ENCODE measurements at regions not wholly inside any gene's neighbourhood (a gene's known extent, or its start where the extent isn't known, plus 50 kb on each side); places are given as distances from the start of the nearest gene placed in this dataset.
A peak's percentile ranks its signal among the peaks of the same experiment; 100 is the strongest.

GRCh38 chr21:31471865-31472264 lies 127.8 kb upstream of the TIAM1 start:
- no peak for ATAC-seq
- no peak for DNase-seq
- no peaks in the 10 kb centered on the region for H3K9me3 ChIP-seq (ENCODE audit: control insufficient read depth in 2 of 3, low read length in 3 of 3)
- CTCF ChIA-PET, result no interaction called here
- H3K27me3 Mint-ChIP-seq, result no peaks in the 10 kb centered on the region
- H3K4me3 ChIP-seq (ENCODE audit: low read length), result no peak overlapping the region
- peak overlapping the region in 1 of 9 donors; percentile 19 for H3K27ac Mint-ChIP-seq
- peaks cover 0 to 1% (median 0%) of the 10 kb centered on the region in 11 donors for H3K9me3 Mint-ChIP-seq
- H3K36me3 ChIP-seq (ENCODE audit: control insufficient read depth in 2 of 3, insufficient read depth in 3 of 3, low read length in 3 of 3), result no peaks in the 10 kb centered on the region
- H3K4me1 ChIP-seq (ENCODE audit: control insufficient read depth in 2 of 2, insufficient read depth in 2 of 2, low read length in 2 of 2), result no peaks in the 10 kb centered on the region
- no peaks in the 10 kb centered on the region for H3K27me3 ChIP-seq (ENCODE audit: control insufficient read depth in 2 of 2, insufficient read depth in 2 of 2, low read length in 2 of 2)
- intact Hi-C loops (cut with micrococcal nuclease), result no loop called here
- peaks cover 0 to 8% (median 0%) of the 10 kb centered on the region in 5 donors for H3K36me3 Mint-ChIP-seq
- no peak overlapping the region for H3K27ac ChIP-seq (ENCODE audit: low read depth, low read length)
- H3K4me1 Mint-ChIP-seq, result peaks cover 0 to 6% (median 0%) of the 10 kb centered on the region in 7 donors
- no peak overlapping the region for H3K4me3 Mint-ChIP-seq
- POLR2A ChIA-PET, result no interaction called here

- no peaks in the 10 kb centered on the region for H3K9me3 ChIP-seq (ENCODE audit: control insufficient read depth in 2 of 3, low read length in 3 of 3)
- H3K36me3 ChIP-seq (ENCODE audit: control insufficient read depth in 2 of 3, insufficient read depth in 3 of 3, low read length in 3 of 3), result no peaks in the 10 kb centered on the region
- POLR2A ChIA-PET, result no interaction called here
- Mint-ChIP-seq H3K4me3 (no peak overlapping the region), H3K4me1 (peaks cover 0 to 8% (median 0%) of the 10 kb centered on the region in 7 donors), H3K36me3 (peaks cover 0 to 3% (median 0%) of the 10 kb centered on the region in 5 donors), H3K27me3 (no peaks in the 10 kb centered on the region), H3K27ac (no peak overlapping the region), H3K9me3 (peaks cover 0 to 1% (median 0%) of the 10 kb centered on the region in 11 donors)
- no peaks in the 10 kb centered on the region for H3K27me3 ChIP-seq (ENCODE audit: control insufficient read depth in 2 of 2, insufficient read depth in 2 of 2, low read length in 2 of 2)
- DNase-seq (no peak), ATAC-seq (no peak)
- CTCF ChIA-PET, result no interaction called here
- intact Hi-C loops (cut with micrococcal nuclease), result no loop called here
- H3K27ac ChIP-seq (ENCODE audit: low read depth, low read length), result no peak overlapping the region
- H3K4me3 ChIP-seq (ENCODE audit: low read length), result no peak overlapping the region
- H3K4me1 ChIP-seq (ENCODE audit: control insufficient read depth in 2 of 2, insufficient read depth in 2 of 2, low read length in 2 of 2), result no peaks in the 10 kb centered on the region
Observed at GRCh38 chr21:31470896-31471694, 127.0 kb upstream of the TIAM1 start.

- intact Hi-C loops (cut with micrococcal nuclease), result no loop called here
- Histone ChIP-seq H3K36me3 (ENCODE audit: control insufficient read depth in 2 of 3, insufficient read depth in 3 of 3, low read length in 3 of 3) (no peaks in the 10 kb centered on the region), H3K27ac (ENCODE audit: low read depth, low read length) (no peak overlapping the region), H3K4me1 (ENCODE audit: control insufficient read depth in 2 of 2, insufficient read depth in 2 of 2, low read length in 2 of 2) (peaks cover 0 to 3% of the 10 kb centered on the region in 2 donors), H3K4me3 (ENCODE audit: low read length) (no peak overlapping the region), H3K9me3 (ENCODE audit: control insufficient read depth in 2 of 3, low read length in 3 of 3) (no peaks in the 10 kb centered on the region), H3K27me3 (ENCODE audit: control insufficient read depth in 2 of 2, insufficient read depth in 2 of 2, low read length in 2 of 2) (no peaks in the 10 kb centered on the region)
- DNase-seq, result peak in 6 of 9 donors; percentile 23 to 54 (median 36)
- peak; percentile 85 for ATAC-seq
- Mint-ChIP-seq H3K27me3 (peaks cover 0 to 12% (median 0%) of the 10 kb centered on the region in 5 donors), H3K4me1 (peaks cover 3 to 21% (median 16%) of the 10 kb centered on the region in 7 donors), H3K9me3 (no peaks in the 10 kb centered on the region), H3K27ac (peak overlapping the region in 5 of 9 donors; percentile 18 to 75 (median 62)), H3K4me3 (peak overlapping the region; percentile 11 to 77 (median 52)), H3K36me3 (peaks cover 0 to 9% (median 0%) of the 10 kb centered on the region in 5 donors)
- POLR2A ChIA-PET, result no interaction called here
- CTCF ChIA-PET, result no interaction called here
Observed at GRCh38 chr21:31460980-31461379, 116.9 kb upstream of the TIAM1 start.

- POLR2A ChIA-PET, result no interaction called here
- H3K36me3 ChIP-seq (ENCODE audit: control insufficient read depth in 2 of 3, insufficient read depth in 3 of 3, low read length in 3 of 3), result no peaks in the 10 kb centered on the region
- Mint-ChIP-seq H3K4me3 (no peak overlapping the region), H3K4me1 (peaks cover 4 to 21% (median 16%) of the 10 kb centered on the region in 7 donors), H3K27me3 (peaks cover 0 to 18% (median 0%) of the 10 kb centered on the region in 5 donors), H3K36me3 (peaks cover 0 to 9% (median 0%) of the 10 kb centered on the region in 5 donors), H3K27ac (no peak overlapping the region), H3K9me3 (no peaks in the 10 kb centered on the region)
- ATAC-seq (no peak), DNase-seq (no peak)
- no peaks in the 10 kb centered on the region for H3K9me3 ChIP-seq (ENCODE audit: control insufficient read depth in 2 of 3, low read length in 3 of 3)
- intact Hi-C loops (cut with micrococcal nuclease), result no loop called here
- H3K27me3 ChIP-seq (ENCODE audit: control insufficient read depth in 2 of 2, insufficient read depth in 2 of 2, low read length in 2 of 2), result no peaks in the 10 kb centered on the region
- peaks cover 0 to 3% of the 10 kb centered on the region in 2 donors for H3K4me1 ChIP-seq (ENCODE audit: control insufficient read depth in 2 of 2, insufficient read depth in 2 of 2, low read length in 2 of 2)
- H3K27ac ChIP-seq (ENCODE audit: low read depth, low read length), result no peak overlapping the region
- CTCF ChIA-PET, result no interaction called here
- no peak overlapping the region for H3K4me3 ChIP-seq (ENCODE audit: low read length)
Observed at GRCh38 chr21:31459457-31459856, 115.4 kb upstream of the TIAM1 start.

GRCh38 chr21:31457675-31458074 lies 113.6 kb upstream of the TIAM1 start:
- Histone ChIP-seq H3K27ac (ENCODE audit: low read depth, low read length) (no peak overlapping the region), H3K36me3 (ENCODE audit: control insufficient read depth in 2 of 3, insufficient read depth in 3 of 3, low read length in 3 of 3) (no peaks in the 10 kb centered on the region), H3K27me3 (ENCODE audit: control insufficient read depth in 2 of 2, insufficient read depth in 2 of 2, low read length in 2 of 2) (no peaks in the 10 kb centered on the region), H3K4me3 (ENCODE audit: low read length) (no peak overlapping the region), H3K4me1 (ENCODE audit: control insufficient read depth in 2 of 2, insufficient read depth in 2 of 2, low read length in 2 of 2) (peaks cover 0 to 3% of the 10 kb centered on the region in 2 donors), H3K9me3 (ENCODE audit: control insufficient read depth in 2 of 3, low read length in 3 of 3) (no peaks in the 10 kb centered on the region)
- ChIA-PET POLR2A (no interaction called here), CTCF (no interaction called here)
- H3K4me1 Mint-ChIP-seq, result peaks cover 4 to 21% (median 16%) of the 10 kb centered on the region in 7 donors
- H3K27me3 Mint-ChIP-seq, result peaks cover 0 to 21% (median 0%) of the 10 kb centered on the region in 5 donors
- peaks cover 0 to 7% (median 3%) of the 10 kb centered on the region in 11 donors for H3K9me3 Mint-ChIP-seq
- ATAC-seq (no peak), DNase-seq (no peak)
- no peak overlapping the region for H3K4me3 Mint-ChIP-seq
- intact Hi-C loops (cut with micrococcal nuclease), result no loop called here
- no peak overlapping the region for H3K27ac Mint-ChIP-seq
- peaks cover 0 to 15% (median 9%) of the 10 kb centered on the region in 5 donors for H3K36me3 Mint-ChIP-seq

- intact Hi-C loops (cut with micrococcal nuclease), result no loop called here
- H3K9me3 ChIP-seq (ENCODE audit: control insufficient read depth in 2 of 3, low read length in 3 of 3), result no peaks in the 10 kb centered on the region
- H3K27me3 ChIP-seq (ENCODE audit: control insufficient read depth in 2 of 2, insufficient read depth in 2 of 2, low read length in 2 of 2), result no peaks in the 10 kb centered on the region
- H3K27me3 Mint-ChIP-seq, result peaks cover 0 to 21% (median 0%) of the 10 kb centered on the region in 5 donors
- peaks cover 0 to 9% (median 3%) of the 10 kb centered on the region in 11 donors for H3K9me3 Mint-ChIP-seq
- H3K36me3 ChIP-seq (ENCODE audit: control insufficient read depth in 2 of 3, insufficient read depth in 3 of 3, low read length in 3 of 3), result no peaks in the 10 kb centered on the region
- H3K36me3 Mint-ChIP-seq, result peaks cover 0 to 19% (median 12%) of the 10 kb centered on the region in 5 donors
- ChIA-PET POLR2A (no interaction called here), CTCF (no interaction called here)
- H3K27ac ChIP-seq (ENCODE audit: low read depth, low read length), result no peak overlapping the region
- no peak overlapping the region for H3K4me3 Mint-ChIP-seq
- DNase-seq (no peak), ATAC-seq (no peak)
- no peak overlapping the region for H3K4me3 ChIP-seq (ENCODE audit: low read length)
- no peak overlapping the region for H3K27ac Mint-ChIP-seq
- H3K4me1 Mint-ChIP-seq, result peaks cover 8 to 23% (median 16%) of the 10 kb centered on the region in 7 donors
- peaks cover 0 to 3% of the 10 kb centered on the region in 2 donors for H3K4me1 ChIP-seq (ENCODE audit: control insufficient read depth in 2 of 2, insufficient read depth in 2 of 2, low read length in 2 of 2)
Observed at GRCh38 chr21:31456201-31456600, 112.1 kb upstream of the TIAM1 start.

GRCh38 chr21:31455506-31455905 lies 111.4 kb upstream of the TIAM1 start:
- no peak overlapping the region for H3K27ac Mint-ChIP-seq

More at GRCh38 chr21:31455506-31455905, 111.4 kb upstream of the TIAM1 start:
- CTCF ChIA-PET, result no interaction called here
- Mint-ChIP-seq H3K4me3 (no peak overlapping the region), H3K27me3 (peaks cover 0 to 21% (median 0%) of the 10 kb centered on the region in 5 donors), H3K9me3 (peaks cover 0 to 9% (median 3%) of the 10 kb centered on the region in 11 donors), H3K4me1 (peaks cover 4 to 16% (median 9%) of the 10 kb centered on the region in 7 donors), H3K36me3 (peaks cover 0 to 16% (median 12%) of the 10 kb centered on the region in 5 donors)
- H3K4me1 ChIP-seq (ENCODE audit: control insufficient read depth in 2 of 2, insufficient read depth in 2 of 2, low read length in 2 of 2), result no peaks in the 10 kb centered on the region
- H3K4me3 ChIP-seq (ENCODE audit: low read length), result no peak overlapping the region
- intact Hi-C loops (cut with micrococcal nuclease), result no loop called here
- DNase-seq (no peak), ATAC-seq (no peak)
- no peaks in the 10 kb centered on the region for H3K27me3 ChIP-seq (ENCODE audit: control insufficient read depth in 2 of 2, insufficient read depth in 2 of 2, low read length in 2 of 2)
- no peaks in the 10 kb centered on the region for H3K9me3 ChIP-seq (ENCODE audit: control insufficient read depth in 2 of 3, low read length in 3 of 3)
- no peak overlapping the region for H3K27ac ChIP-seq (ENCODE audit: low read depth, low read length)
- H3K36me3 ChIP-seq (ENCODE audit: control insufficient read depth in 2 of 3, insufficient read depth in 3 of 3, low read length in 3 of 3), result no peaks in the 10 kb centered on the region
- POLR2A ChIA-PET, result interaction anchor here (0.7 kb wide), 1 partner anchor 19 kb away, joined by 3 read pairs; no protein-coding TSS in a partner anchor
